ENCODE measurements at regions not wholly inside any gene's neighbourhood (a gene's known extent, or its start where the extent isn't known, plus 50 kb on each side); places are given as distances from the start of the nearest gene placed in this dataset.

DNA sequence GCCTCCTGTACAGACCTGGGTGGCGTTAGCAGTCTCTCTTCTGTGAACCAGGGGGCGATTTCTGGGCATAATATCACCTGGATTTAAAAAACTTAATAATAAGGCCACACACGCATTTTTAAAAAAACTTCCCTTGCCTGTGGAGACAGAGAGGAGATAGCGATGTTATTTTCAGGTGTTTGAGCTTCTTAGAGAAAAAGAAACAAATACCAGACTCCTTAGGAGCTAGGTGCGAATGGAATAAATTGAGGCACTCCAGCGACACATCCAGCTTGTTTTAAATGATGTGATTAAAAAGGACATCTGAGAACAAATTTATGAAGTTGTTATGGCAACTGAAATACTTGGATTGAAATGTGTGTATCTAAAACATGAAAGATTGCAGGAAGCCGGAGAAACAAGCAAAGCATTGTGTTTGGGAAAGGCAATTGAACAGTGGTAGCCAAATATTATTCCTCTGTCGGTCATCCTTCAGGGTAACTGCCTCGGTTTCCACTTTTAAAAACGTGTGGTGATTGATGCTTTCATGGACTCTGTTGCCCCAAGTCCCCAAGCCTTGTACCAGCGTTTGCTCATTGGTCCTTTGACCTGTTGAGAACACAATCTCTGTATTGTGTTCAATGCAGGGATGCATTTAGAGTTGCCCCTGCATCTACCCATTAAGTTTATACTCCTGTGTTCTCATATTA, 158.7 kb downstream of the TM9SF2 start:
- TF ChIP-seq SP1 (IDR thresholded peaks at IDR 0.05) (no peak), ZNF384 (IDR thresholded peaks at IDR 0.05) (no peak)

Measured in HEK293T (cell line).